ENCODE measurements at regions not wholly inside any gene's neighbourhood (a gene's known extent, or its start where the extent isn't known, plus 50 kb on each side); places are given as distances from the start of the nearest gene placed in this dataset.

GRCh38 chr2:104756118-104756517, 97.8 kb upstream of the POU3F3 start:
- BruUV-seq (replicated peaks), result no TSS peak
- ChIA-PET POLR2A (no interaction called here), CTCF (interaction anchor here (0.7 kb wide), 1 partner anchor 45 kb away, joined by 3 read pairs; no protein-coding TSS in a partner anchor)
- Mint-ChIP-seq H3K27me3 (ENCODE audit: insufficient read depth, unreplicated experiment) (no peaks in the 10 kb centered on the region), H3K4me3 (ENCODE audit: unreplicated experiment) (no peak overlapping the region), H3K4me1 (ENCODE audit: insufficient read depth, unreplicated experiment) (peaks cover 11% of the 10 kb centered on the region), H3K27ac (ENCODE audit: low read depth, unreplicated experiment) (no peak overlapping the region), H3K36me3 (ENCODE audit: insufficient read depth, unreplicated experiment) (no peaks in the 10 kb centered on the region), H3K9me3 (ENCODE audit: unreplicated experiment) (no peaks in the 10 kb centered on the region)
- no peak for DNase-seq (ENCODE audit: unreplicated experiment)
- TF ChIP-seq CTCF (IDR thresholded peaks at IDR 0.05; ENCODE audit: unreplicated experiment), result no peak
- intact Hi-C loops (cut with micrococcal nuclease), result loop anchor here (10.0 kb wide), 1 partner anchor 69 kb away; no protein-coding TSS in a partner anchor

- no peaks in the 10 kb centered on the region for H3K9me3 Mint-ChIP-seq (ENCODE audit: unreplicated experiment)
- H3K27ac Mint-ChIP-seq (ENCODE audit: low read depth, unreplicated experiment), result no peak overlapping the region
- no peak for TF ChIP-seq CTCF (IDR thresholded peaks at IDR 0.05; ENCODE audit: unreplicated experiment)
- ChIA-PET CTCF (no interaction called here), POLR2A (no interaction called here)
- no peaks in the 10 kb centered on the region for H3K27me3 Mint-ChIP-seq (ENCODE audit: insufficient read depth, unreplicated experiment)
- no peak overlapping the region for H3K4me3 Mint-ChIP-seq (ENCODE audit: unreplicated experiment)
- no TSS peak for BruUV-seq (replicated peaks)
- no peaks in the 10 kb centered on the region for H3K36me3 Mint-ChIP-seq (ENCODE audit: insufficient read depth, unreplicated experiment)
- no peak for DNase-seq (ENCODE audit: unreplicated experiment)
- intact Hi-C loops (cut with micrococcal nuclease), result loop anchor here (10.0 kb wide), 1 partner anchor 68 kb away; no protein-coding TSS in a partner anchor
- peaks cover 11% of the 10 kb centered on the region for H3K4me1 Mint-ChIP-seq (ENCODE audit: insufficient read depth, unreplicated experiment)
Measured at GRCh38 chr2:104757056-104757455, 96.9 kb upstream of the POU3F3 start.

- Mint-ChIP-seq H3K27me3 (ENCODE audit: insufficient read depth, unreplicated experiment) (no peaks in the 10 kb centered on the region), H3K4me1 (ENCODE audit: insufficient read depth, unreplicated experiment) (peaks cover 11% of the 10 kb centered on the region), H3K9me3 (ENCODE audit: unreplicated experiment) (no peaks in the 10 kb centered on the region), H3K4me3 (ENCODE audit: unreplicated experiment) (no peak overlapping the region), H3K36me3 (ENCODE audit: insufficient read depth, unreplicated experiment) (no peaks in the 10 kb centered on the region), H3K27ac (ENCODE audit: low read depth, unreplicated experiment) (no peak overlapping the region)
- ChIA-PET CTCF (interaction anchor here (2.4 kb wide), 1 partner anchor 91 kb away, joined by 9 read pairs; no protein-coding TSS in a partner anchor), POLR2A (interaction anchor here (1.4 kb wide), 1 partner anchor 30 kb away, joined by 5 read pairs; no protein-coding TSS in a partner anchor)
- TF ChIP-seq CTCF (IDR thresholded peaks at IDR 0.05; ENCODE audit: unreplicated experiment), result no peak
- DNase-seq (ENCODE audit: unreplicated experiment), result no peak
- intact Hi-C loops (cut with micrococcal nuclease), result loop anchor here (10.0 kb wide), 1 partner anchor 67 kb away; no protein-coding TSS in a partner anchor
- BruUV-seq (replicated peaks), result no TSS peak
Measured at GRCh38 chr2:104758199-104758620, 95.7 kb upstream of the POU3F3 start.

- DNase-seq (ENCODE audit: unreplicated experiment), result no peak
- POLR2A ChIA-PET, result no interaction called here
- intact Hi-C loops (cut with micrococcal nuclease), result no loop called here
- Mint-ChIP-seq H3K27me3 (ENCODE audit: insufficient read depth, unreplicated experiment) (no peaks in the 10 kb centered on the region), H3K27ac (ENCODE audit: low read depth, unreplicated experiment) (no peak overlapping the region), H3K36me3 (ENCODE audit: insufficient read depth, unreplicated experiment) (no peaks in the 10 kb centered on the region), H3K4me1 (ENCODE audit: insufficient read depth, unreplicated experiment) (peaks cover 11% of the 10 kb centered on the region), H3K4me3 (ENCODE audit: unreplicated experiment) (no peak overlapping the region), H3K9me3 (ENCODE audit: unreplicated experiment) (no peaks in the 10 kb centered on the region)
- CTCF ChIA-PET, result interaction anchor here (0.6 kb wide), 1 partner anchor 604 kb away, joined by 3 read pairs; no protein-coding TSS in a partner anchor
- BruUV-seq (replicated peaks), result no TSS peak
- no peak for TF ChIP-seq CTCF (IDR thresholded peaks at IDR 0.05; ENCODE audit: unreplicated experiment)
Measured at GRCh38 chr2:104762031-104762430, 91.9 kb upstream of the POU3F3 start.
